OCI-LY7 (cell line): ENCODE measurements at regions not wholly inside any gene's neighbourhood (a gene's known extent, or its start where the extent isn't known, plus 50 kb on each side); places are given as distances from the start of the nearest gene placed in this dataset.

Experiments
- EZH2phosphoT487 ChIP-seq: fragments of 200-600 bp; sonication (generic); IDR thresholded peaks from 2 replicates; pipeline ENCODE4 v1.6.1; 2018; ENCODE audit warnings: low read depth, borderline replicate concordance, mild to moderate bottlenecking, mixed run types, antibody characterized with exemption, low read length, moderate library complexity, mixed read lengths
- TF ChIP-seq, protein P1 (sequence below): fragments of 200-600 bp; sonication (generic); conservative IDR thresholded peaks from 2 replicates; pipeline ENCODE4 v1.5.1; 2014; ENCODE audit warnings: mild to moderate bottlenecking, antibody characterized with exemption, low read length, moderate library complexity, mixed read lengths

DNA sequence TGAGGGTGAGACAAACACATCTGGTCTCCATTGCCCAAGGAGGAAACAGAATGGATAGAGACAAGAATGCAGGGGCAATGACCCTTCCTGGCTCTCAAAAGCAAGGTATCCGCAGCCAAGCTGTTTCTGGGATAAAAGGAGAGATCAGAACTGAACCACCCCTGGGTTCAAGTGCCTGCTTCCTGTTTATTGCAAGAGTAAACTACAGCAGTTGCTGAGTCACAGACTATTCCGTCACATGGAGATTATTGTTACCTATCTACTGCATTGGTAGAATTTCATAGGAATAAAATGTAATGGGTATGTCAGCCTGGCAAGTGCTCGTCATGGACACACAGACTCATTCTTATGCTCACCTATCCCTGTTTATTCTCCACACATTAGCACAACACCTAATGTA lies 821.6 kb downstream of the GRID1 start:
- TF ChIP-seq, protein P1, sequence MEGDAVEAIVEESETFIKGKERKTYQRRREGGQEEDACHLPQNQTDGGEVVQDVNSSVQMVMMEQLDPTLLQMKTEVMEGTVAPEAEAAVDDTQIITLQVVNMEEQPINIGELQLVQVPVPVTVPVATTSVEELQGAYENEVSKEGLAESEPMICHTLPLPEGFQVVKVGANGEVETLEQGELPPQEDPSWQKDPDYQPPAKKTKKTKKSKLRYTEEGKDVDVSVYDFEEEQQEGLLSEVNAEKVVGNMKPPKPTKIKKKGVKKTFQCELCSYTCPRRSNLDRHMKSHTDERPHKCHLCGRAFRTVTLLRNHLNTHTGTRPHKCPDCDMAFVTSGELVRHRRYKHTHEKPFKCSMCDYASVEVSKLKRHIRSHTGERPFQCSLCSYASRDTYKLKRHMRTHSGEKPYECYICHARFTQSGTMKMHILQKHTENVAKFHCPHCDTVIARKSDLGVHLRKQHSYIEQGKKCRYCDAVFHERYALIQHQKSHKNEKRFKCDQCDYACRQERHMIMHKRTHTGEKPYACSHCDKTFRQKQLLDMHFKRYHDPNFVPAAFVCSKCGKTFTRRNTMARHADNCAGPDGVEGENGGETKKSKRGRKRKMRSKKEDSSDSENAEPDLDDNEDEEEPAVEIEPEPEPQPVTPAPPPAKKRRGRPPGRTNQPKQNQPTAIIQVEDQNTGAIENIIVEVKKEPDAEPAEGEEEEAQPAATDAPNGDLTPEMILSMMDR: no peak
- no peak for TF ChIP-seq EZH2phosphoT487
